ENCODE measurements at regions not wholly inside any gene's neighbourhood (a gene's known extent, or its start where the extent isn't known, plus 50 kb on each side); places are given as distances from the start of the nearest gene placed in this dataset.

GRCh38 chr9:105879181-105879580, 184.8 kb downstream of the TMEM38B start:
- no peak for TF ChIP-seq CTCF (IDR thresholded peaks at IDR 0.05; ENCODE audit: low read length, missing control alignments)
- no peak for DNase-seq (ENCODE audit: low read depth)
- no peak overlapping the region for H3K4me3 ChIP-seq (replicated peaks; ENCODE audit: low read depth, low read length)

- no peak for DNase-seq (ENCODE audit: low read depth)
- H3K4me3 ChIP-seq (replicated peaks; ENCODE audit: low read depth, low read length), result no peak overlapping the region
- no peak for TF ChIP-seq CTCF (IDR thresholded peaks at IDR 0.05; ENCODE audit: low read length, missing control alignments)
Measured at GRCh38 chr9:105880517-105880916, 186.2 kb downstream of the TMEM38B start.

DNA sequence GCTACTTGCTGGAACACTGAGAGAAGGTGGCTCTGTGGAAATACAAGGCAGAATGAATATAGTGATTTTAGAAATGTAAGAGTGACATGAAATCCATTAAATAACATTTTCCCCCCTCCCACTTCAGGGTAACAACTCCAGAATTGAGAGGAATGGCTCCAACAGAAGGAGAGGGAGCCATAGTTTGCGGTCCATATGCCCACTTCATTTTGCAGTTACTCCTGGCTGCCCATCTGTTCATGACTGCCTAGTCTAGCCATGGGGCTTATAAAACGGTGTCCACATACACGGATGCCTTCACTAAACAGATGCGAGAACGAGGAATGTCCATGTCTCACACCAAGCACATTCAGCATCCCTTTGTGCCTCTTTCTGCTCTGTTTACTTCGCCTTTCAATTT, 186.7 kb downstream of the TMEM38B start:
- TF ChIP-seq CTCF (IDR thresholded peaks at IDR 0.05; ENCODE audit: low read length, missing control alignments), result no peak
- H3K4me3 ChIP-seq (replicated peaks; ENCODE audit: low read depth, low read length), result no peak overlapping the region
- DNase-seq (ENCODE audit: low read depth), result no peak

DNA sequence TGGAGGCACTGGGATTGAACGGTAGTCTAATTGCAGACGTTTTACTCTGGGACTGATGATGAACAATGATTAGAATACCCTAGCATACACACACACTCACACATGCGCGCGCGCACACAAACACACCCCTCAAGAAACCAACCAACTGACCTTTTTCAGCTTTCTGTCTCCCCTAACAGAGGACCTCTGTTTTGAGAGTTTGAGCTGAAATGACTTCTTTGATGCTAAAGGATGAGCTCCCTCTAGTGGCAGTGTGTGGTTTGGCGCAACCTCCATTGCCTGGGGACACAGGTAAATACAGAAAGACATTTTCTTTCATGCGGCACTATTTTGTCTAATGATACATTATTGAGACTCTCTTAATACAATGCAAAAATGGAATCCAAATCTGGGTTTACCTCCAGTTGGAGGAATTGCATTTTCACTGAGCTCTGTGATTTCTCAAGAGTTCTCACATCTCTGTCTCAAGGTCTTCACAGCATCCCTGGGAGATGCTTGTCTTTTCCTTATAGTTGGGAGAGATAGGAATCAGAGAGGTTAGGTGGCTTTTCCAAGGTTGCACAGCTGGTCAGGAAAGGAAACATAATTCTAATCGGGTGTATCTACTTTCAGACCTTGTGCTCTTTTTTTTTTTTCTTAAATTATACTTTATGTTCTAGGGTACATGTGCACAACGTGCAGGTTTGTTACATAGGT, 187.5 kb downstream of the TMEM38B start:
- peak; percentile 67 for DNase-seq (ENCODE audit: low read depth)
- peak; percentile 97 for TF ChIP-seq CTCF (IDR thresholded peaks at IDR 0.05; ENCODE audit: low read length, missing control alignments)
- H3K4me3 ChIP-seq (replicated peaks; ENCODE audit: low read depth, low read length), result no peak overlapping the region

DNA sequence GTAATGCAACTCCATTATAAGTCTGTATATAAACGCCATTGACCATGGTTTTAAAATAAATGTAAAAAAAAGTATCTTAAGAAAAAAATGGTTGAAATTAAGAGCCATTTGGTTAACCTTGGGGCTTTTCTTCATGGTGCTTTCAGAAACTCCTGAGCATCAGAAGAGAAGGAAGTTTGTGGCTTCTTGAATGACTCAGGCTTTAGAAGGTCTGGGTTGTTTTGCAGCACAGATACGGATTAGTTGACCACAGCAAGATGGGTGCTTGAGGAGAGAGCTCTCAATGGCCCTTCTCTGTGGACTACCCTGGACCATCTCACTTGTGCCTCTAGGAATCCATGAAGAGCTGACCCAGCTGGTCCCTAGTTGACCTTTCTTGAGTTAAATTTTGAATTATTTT, 189.5 kb downstream of the TMEM38B start:
- DNase-seq (ENCODE audit: low read depth), result no peak
- no peak for TF ChIP-seq CTCF (IDR thresholded peaks at IDR 0.05; ENCODE audit: low read length, missing control alignments)
- no peak overlapping the region for H3K4me3 ChIP-seq (replicated peaks; ENCODE audit: low read depth, low read length)

- DNase-seq (ENCODE audit: low read depth), result no peak
- no peak overlapping the region for H3K4me3 ChIP-seq (replicated peaks; ENCODE audit: low read depth, low read length)
- TF ChIP-seq CTCF (IDR thresholded peaks at IDR 0.05; ENCODE audit: low read length, missing control alignments), result no peak
Measured at GRCh38 chr9:105884416-105884815, 190.1 kb downstream of the TMEM38B start.

DNA sequence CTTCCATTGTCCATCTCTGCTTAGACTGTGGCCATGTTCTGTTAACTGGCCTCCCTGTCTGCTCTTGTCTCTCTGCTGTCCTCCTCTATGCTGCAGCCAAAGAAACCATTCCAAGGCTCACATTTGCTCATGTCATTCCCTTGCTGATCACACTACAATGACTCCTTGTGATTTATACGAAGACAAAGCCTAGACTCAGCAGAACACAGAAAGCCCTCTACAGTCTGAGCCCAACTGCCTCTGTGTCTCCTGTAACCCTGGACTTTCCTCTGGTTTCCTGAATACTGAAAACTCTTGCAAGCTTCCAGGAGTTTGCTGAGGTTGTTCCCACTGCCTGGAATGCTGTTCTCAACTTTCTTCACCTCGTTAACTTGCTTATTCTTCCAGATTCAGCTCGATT, 191.8 kb downstream of the TMEM38B start:
- H3K4me3 ChIP-seq (replicated peaks; ENCODE audit: low read depth, low read length), result no peak overlapping the region
- no peak for DNase-seq (ENCODE audit: low read depth)
- no peak for TF ChIP-seq CTCF (IDR thresholded peaks at IDR 0.05; ENCODE audit: low read length, missing control alignments)

Measured in fibroblast of pulmonary artery (primary cell).